Liver (tissue), 8 donors: ENCODE measurements at regions not wholly inside any gene's neighbourhood (a gene's known extent, or its start where the extent isn't known, plus 50 kb on each side); places are given as distances from the start of the nearest gene placed in this dataset.

Experiments used
- DNase-seq: peaks from one replicate; pipeline ENCODE4 v3.0.0-alpha.2; 2017; ENCODE audit warnings: low spot score
- H3K27ac ChIP-seq, 2 donors: one replicate each; pipeline ENCODE4 v1.7.0; 2013; ENCODE audit warnings: inconsistent platforms in 2 of 2, low read length in 2 of 2, control low read depth in 1 of 2, low read depth in 1 of 2, mild to moderate bottlenecking in 1 of 2
- H3K27me3 ChIP-seq, 4 donors: one replicate each; pipeline versions ENCODE4 v1.6.1 to v1.7.0; 2013; ENCODE audit warnings: low read length in 3 of 4, inconsistent platforms in 1 of 4, mild to moderate bottlenecking in 1 of 4, moderate library complexity in 1 of 4; ENCODE audit not compliant: control insufficient read depth in 4 of 4, insufficient read depth in 4 of 4
- H3K36me3 ChIP-seq, 4 donors: one replicate each; pipeline versions ENCODE4 v1.6.1 to v1.7.0; 2013; ENCODE audit warnings: low read length in 3 of 4, mild to moderate bottlenecking in 3 of 4, low read depth in 1 of 4, moderate library complexity in 1 of 4; ENCODE audit not compliant: control insufficient read depth in 4 of 4, insufficient read depth in 3 of 4
- H3K4me1 ChIP-seq, 4 donors: one replicate each; pipeline versions ENCODE4 v1.6.1 to v1.7.0; 2013; ENCODE audit warnings: low read length in 3 of 4, mild to moderate bottlenecking in 3 of 4, moderate library complexity in 1 of 4; ENCODE audit not compliant: control insufficient read depth in 4 of 4, insufficient read depth in 4 of 4
- H3K4me3 ChIP-seq, 3 donors: one replicate each; pipeline versions ENCODE4 v1.6.1 to v1.7.0; 2013; ENCODE audit warnings: low read length in 3 of 3, control low read depth in 1 of 3, low read depth in 1 of 3, mild to moderate bottlenecking in 1 of 3
- H3K9ac ChIP-seq, 2 donors: one replicate each; pipeline ENCODE4 v1.7.0; 2013; ENCODE audit warnings: low read length in 2 of 2, mild to moderate bottlenecking in 2 of 2, moderate library complexity in 2 of 2, control low read depth in 1 of 2, low read depth in 1 of 2
- H3K9me3 ChIP-seq, 4 donors: one replicate each; pipeline versions ENCODE4 v1.6.1 to v1.7.0; 2013; ENCODE audit warnings: low read length in 3 of 4; ENCODE audit not compliant: control insufficient read depth in 4 of 4
- ATF3 ChIP-seq: IDR thresholded peaks from 2 replicates; pipeline ENCODE4 v1.6.1; 2016; ENCODE audit warnings: antibody characterized with exemption
- CTCF ChIP-seq: fragments of 150-350 bp; IDR thresholded peaks from 2 replicates; pipeline ENCODE4 v1.5.1; 2017; ENCODE audit warnings: improper control_type of control experiment, low read depth, low read length; ENCODE audit not compliant: missing input control
- EGR1 ChIP-seq, 2 donors: IDR thresholded peaks; 2 replicates each; pipeline ENCODE4 v1.6.1; 2016 to 2018; ENCODE audit warnings: antibody characterized with exemption in 2 of 2, low read depth in 2 of 2
- FOXA1 ChIP-seq: IDR thresholded peaks from 2 replicates; pipeline ENCODE4 v1.6.1; 2016; ENCODE audit warnings: antibody characterized with exemption
- FOXA2 ChIP-seq: IDR thresholded peaks from 2 replicates; pipeline ENCODE4 v1.6.1; 2016; ENCODE audit warnings: antibody characterized with exemption
- GABPA ChIP-seq, 2 donors: IDR thresholded peaks in 1 of 2; conservative IDR thresholded peaks in 1 of 2; 2 replicates each; pipeline ENCODE4 v1.6.1; 2016; ENCODE audit warnings: antibody characterized with exemption in 2 of 2, mild to moderate bottlenecking in 1 of 2, moderate library complexity in 1 of 2
- HNF4A ChIP-seq, 2 donors: conservative IDR thresholded peaks; 2 replicates each; pipeline ENCODE4 v1.6.1; 2016; ENCODE audit warnings: antibody characterized with exemption in 2 of 2, mild to moderate bottlenecking in 2 of 2
- HNF4G ChIP-seq: IDR thresholded peaks from 2 replicates; pipeline ENCODE4 v1.6.1; 2016; ENCODE audit warnings: antibody characterized with exemption
- JUND ChIP-seq, 2 donors: IDR thresholded peaks; 2 replicates each; pipeline ENCODE4 v1.6.1; 2016; ENCODE audit warnings: antibody characterized with exemption in 2 of 2
- NR2F2 ChIP-seq: IDR thresholded peaks from 2 replicates; pipeline ENCODE4 v1.6.1; 2016; ENCODE audit warnings: antibody characterized with exemption
- RAD21 ChIP-seq, 2 donors: IDR thresholded peaks; 2 replicates each; pipeline ENCODE4 v1.6.1; 2016; ENCODE audit warnings: antibody characterized with exemption in 2 of 2, mild to moderate bottlenecking in 2 of 2
- RXRA ChIP-seq, 2 donors: IDR thresholded peaks; 2 replicates each; pipeline ENCODE4 v1.6.1; 2017 to 2018; ENCODE audit warnings: antibody characterized with exemption in 2 of 2, mild to moderate bottlenecking in 1 of 2
- SP1 ChIP-seq: IDR thresholded peaks from 2 replicates; pipeline ENCODE4 v1.6.1; 2018; ENCODE audit warnings: antibody characterized with exemption, mild to moderate bottlenecking
- TAF1 ChIP-seq: conservative IDR thresholded peaks from 2 replicates; pipeline ENCODE4 v1.6.1; 2016; ENCODE audit warnings: antibody characterized with exemption, mild to moderate bottlenecking
- YY1 ChIP-seq: IDR thresholded peaks from 2 replicates; pipeline ENCODE4 v1.6.1; 2016; ENCODE audit warnings: antibody characterized with exemption, mild to moderate bottlenecking
- ZBTB33 ChIP-seq: IDR thresholded peaks from 2 replicates; pipeline ENCODE4 v1.6.1; 2016; ENCODE audit warnings: antibody characterized with exemption
- WGBS: extraction: QIAGEN DNeasy Blood & Tissue Kit; methylation state at CpG from one replicate; pipeline ENCODE4 v1.1.7; 2013; 5-methylcytosine and 5-hydroxymethylcytosine counted together
- TF ChIP-seq, protein P1 (sequence below): IDR thresholded peaks from 2 replicates; pipeline ENCODE4 v1.6.1; 2016; ENCODE audit warnings: antibody characterized with exemption
- TF ChIP-seq, protein P2 (sequence below): IDR thresholded peaks from 2 replicates; pipeline ENCODE4 v1.6.1; 2016; ENCODE audit warnings: antibody characterized with exemption, mild to moderate bottlenecking
- donor health status: healthy.
- donor health status: healthy.
- donor health status: healthy.
- donor health status: healthy.
- donor health status: healthy.

DNA sequence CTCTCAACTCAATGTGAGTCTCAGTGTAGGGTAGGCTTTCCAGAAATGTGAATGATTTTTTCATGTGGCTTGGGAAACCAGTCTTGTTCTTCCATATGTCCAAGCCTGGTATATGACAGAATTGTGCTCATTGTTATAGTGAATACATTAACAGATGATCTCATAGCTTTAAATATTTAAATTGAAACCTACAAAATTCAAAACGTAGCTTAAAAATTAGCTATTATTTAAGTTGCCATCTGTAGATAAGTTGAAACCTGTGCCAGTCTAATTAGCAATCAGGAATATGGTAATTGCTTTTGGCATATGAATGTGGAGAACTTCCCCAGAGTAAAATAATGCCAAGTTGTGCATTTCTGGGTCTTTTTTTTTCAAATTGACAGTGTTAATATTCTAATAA, 891.6 kb upstream of the SEL1L start:
- DNase-seq, result no peak
- Histone ChIP-seq H3K4me1 (no peaks in the 10 kb centered on the region), H3K9ac (no peak overlapping the region), H3K4me3 (no peak overlapping the region), H3K36me3 (no peaks in the 10 kb centered on the region), H3K27me3 (no peaks in the 10 kb centered on the region), H3K27ac (no peak overlapping the region), H3K9me3 (no peaks in the 10 kb centered on the region)
- no peak for TF ChIP-seq HNF4A (conservative IDR thresholded peaks at IDR 0.05)
- 28% methylated on average over 1 of the region's 1 CpG for WGBS

DNA sequence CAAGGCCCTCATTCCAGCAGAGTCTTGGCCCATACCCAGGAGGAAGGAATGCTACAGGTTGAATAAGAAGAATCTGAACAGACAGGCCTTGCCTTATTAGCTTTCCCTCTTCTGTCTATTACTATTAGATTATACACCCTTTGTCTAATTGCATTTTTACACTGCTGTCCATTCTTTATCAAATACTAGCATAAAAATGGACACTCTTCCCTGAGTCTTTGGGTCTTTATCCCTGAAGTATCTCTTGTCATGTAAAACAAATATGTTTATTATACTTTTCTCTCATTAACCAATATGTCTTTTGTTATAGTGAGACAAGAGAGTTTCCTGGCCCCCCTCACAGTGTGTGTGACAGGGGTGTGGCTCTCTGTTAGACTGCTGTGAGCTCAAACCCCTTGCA, 897.4 kb upstream of the SEL1L start:
- Histone ChIP-seq H3K36me3 (no peaks in the 10 kb centered on the region), H3K4me3 (no peak overlapping the region), H3K27me3 (peaks cover 0 to 2% (median 0%) of the 10 kb centered on the region in 4 donors), H3K9me3 (no peaks in the 10 kb centered on the region), H3K9ac (no peak overlapping the region), H3K4me1 (no peaks in the 10 kb centered on the region), H3K27ac (no peak overlapping the region)
- TF ChIP-seq FOXA1, result no peak
- TF ChIP-seq FOXA2, result no peak
- TF ChIP-seq YY1, result no peak
- no peak for TF ChIP-seq EGR1 (IDR thresholded peaks at IDR 0.05; ENCODE audit: low read depth in 2 of 2)
- TF ChIP-seq CTCF, result no peak
- no peak for TF ChIP-seq GABPA (IDR thresholded peaks at IDR 0.05 in 1 of 2, conservative IDR thresholded peaks at IDR 0.05 in 1 of 2)
- TF ChIP-seq NR2F2, result no peak
- no peak for TF ChIP-seq TAF1
- TF ChIP-seq SP1, result no peak
- no peak for TF ChIP-seq HNF4G
- no peak for TF ChIP-seq ZBTB33
- TF ChIP-seq, protein P1, sequence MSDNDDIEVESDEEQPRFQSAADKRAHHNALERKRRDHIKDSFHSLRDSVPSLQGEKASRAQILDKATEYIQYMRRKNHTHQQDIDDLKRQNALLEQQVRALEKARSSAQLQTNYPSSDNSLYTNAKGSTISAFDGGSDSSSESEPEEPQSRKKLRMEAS, result no peak
- TF ChIP-seq, protein P2, sequence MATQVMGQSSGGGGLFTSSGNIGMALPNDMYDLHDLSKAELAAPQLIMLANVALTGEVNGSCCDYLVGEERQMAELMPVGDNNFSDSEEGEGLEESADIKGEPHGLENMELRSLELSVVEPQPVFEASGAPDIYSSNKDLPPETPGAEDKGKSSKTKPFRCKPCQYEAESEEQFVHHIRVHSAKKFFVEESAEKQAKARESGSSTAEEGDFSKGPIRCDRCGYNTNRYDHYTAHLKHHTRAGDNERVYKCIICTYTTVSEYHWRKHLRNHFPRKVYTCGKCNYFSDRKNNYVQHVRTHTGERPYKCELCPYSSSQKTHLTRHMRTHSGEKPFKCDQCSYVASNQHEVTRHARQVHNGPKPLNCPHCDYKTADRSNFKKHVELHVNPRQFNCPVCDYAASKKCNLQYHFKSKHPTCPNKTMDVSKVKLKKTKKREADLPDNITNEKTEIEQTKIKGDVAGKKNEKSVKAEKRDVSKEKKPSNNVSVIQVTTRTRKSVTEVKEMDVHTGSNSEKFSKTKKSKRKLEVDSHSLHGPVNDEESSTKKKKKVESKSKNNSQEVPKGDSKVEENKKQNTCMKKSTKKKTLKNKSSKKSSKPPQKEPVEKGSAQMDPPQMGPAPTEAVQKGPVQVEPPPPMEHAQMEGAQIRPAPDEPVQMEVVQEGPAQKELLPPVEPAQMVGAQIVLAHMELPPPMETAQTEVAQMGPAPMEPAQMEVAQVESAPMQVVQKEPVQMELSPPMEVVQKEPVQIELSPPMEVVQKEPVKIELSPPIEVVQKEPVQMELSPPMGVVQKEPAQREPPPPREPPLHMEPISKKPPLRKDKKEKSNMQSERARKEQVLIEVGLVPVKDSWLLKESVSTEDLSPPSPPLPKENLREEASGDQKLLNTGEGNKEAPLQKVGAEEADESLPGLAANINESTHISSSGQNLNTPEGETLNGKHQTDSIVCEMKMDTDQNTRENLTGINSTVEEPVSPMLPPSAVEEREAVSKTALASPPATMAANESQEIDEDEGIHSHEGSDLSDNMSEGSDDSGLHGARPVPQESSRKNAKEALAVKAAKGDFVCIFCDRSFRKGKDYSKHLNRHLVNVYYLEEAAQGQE, result no peak
- TF ChIP-seq ATF3, result no peak
- no peak for TF ChIP-seq RAD21 (IDR thresholded peaks at IDR 0.05)
- TF ChIP-seq RXRA (IDR thresholded peaks at IDR 0.05), result no peak
- no peak for TF ChIP-seq HNF4A (conservative IDR thresholded peaks at IDR 0.05)
- TF ChIP-seq JUND (IDR thresholded peaks at IDR 0.05), result no peak
- no peak for DNase-seq
